Islet precursor cell (in vitro differentiated cells): ENCODE measurements at regions not wholly inside any gene's neighbourhood (a gene's known extent, or its start where the extent isn't known, plus 50 kb on each side); places are given as distances from the start of the nearest gene placed in this dataset.

Experiments used
- DNase-seq: peaks from one replicate; pipeline ENCODE4 v3.0.0-alpha.2; 2018

GRCh38 chr12:105716621-105717020, 386.1 kb downstream of the C12orf75 start:
- DNase-seq = no peak

DNA sequence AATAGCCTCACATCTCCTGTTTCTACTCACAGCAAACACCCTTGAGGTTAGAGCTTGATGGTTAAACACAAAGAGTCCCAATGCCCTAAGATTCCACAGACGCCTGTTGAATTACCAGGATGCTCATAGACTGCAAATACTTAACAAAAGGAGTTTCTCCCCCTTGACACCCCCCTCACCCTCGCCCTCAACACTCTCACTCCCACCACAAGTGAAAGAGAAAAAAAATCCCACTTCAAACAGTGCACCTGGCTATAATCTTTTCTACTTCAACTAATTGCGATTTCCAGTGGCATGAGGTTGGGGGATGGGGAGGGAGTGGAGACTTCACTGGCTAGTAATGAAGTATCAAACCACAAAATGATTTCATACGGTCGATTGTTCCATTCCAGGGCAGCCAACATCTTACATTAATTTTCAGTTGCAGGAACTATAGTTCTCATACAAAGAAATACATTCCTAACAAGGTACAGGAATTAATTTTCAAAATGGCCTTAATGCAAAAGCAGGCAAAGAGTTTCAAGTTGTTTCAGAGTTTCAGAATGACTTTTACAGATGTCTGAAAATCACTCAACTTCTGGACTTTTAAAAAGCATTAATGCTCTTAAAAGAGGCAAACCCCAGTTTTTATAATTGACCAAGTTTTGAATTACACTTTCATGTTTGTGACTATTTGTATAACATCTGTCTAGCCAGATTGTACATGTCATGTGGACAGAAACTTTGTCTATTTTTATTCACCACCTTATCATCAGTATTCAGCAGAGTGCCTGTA, 390.7 kb downstream of the C12orf75 start:
- no peak for DNase-seq

DNA sequence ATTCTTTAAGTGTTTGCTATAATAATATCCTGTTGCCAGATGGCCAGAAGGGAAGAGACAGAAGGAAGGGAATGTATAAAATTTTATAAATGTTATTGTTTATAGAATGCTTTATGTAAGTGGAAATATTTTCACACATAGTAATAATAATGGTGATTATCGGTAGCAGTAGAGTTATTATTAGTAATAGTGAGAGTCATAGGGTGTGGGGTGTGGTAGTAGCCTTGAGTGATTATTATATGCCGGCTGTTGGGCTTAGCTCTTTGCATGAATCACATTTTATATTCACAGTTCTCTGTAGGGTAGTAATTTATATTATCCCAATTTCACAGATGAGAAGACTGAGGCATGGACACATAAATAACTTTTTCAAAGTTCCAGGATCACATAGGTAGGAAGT, 391.4 kb downstream of the C12orf75 start:
- DNase-seq = no peak

GRCh38 chr12:105723066-105723465, 392.6 kb downstream of the C12orf75 start:
- DNase-seq = no peak

GRCh38 chr12:105723494-105723893, 393.0 kb downstream of the C12orf75 start:
- no peak for DNase-seq

DNA sequence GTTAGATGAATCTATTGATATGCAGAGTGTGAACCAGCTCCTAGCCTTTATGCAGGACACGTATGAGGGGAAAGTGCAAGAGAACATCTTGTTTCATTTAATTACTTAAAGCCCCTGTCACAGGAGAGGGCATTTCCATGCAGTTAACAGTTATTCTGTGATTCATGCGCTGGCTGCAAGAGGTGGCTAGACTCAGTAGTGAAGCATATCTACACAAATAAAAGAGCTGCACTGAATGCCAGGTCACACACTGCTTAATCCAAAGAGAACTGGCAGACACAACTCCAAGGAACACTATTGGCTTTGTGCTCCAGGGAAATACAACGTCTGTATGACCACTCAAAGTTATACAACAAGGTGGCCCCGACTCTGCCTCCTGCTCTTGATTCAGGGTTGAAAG, 394.1 kb downstream of the C12orf75 start:
- no peak for DNase-seq

- no peak for DNase-seq
Measured at GRCh38 chr12:105725054-105725453, 394.6 kb downstream of the C12orf75 start.

GRCh38 chr12:105729181-105729771, 398.8 kb downstream of the C12orf75 start:
- no peak for DNase-seq

- DNase-seq = no peak
Measured at GRCh38 chr12:105729926-105730325, 399.4 kb downstream of the C12orf75 start.

- DNase-seq = no peak
Measured at GRCh38 chr12:105733579-105733978, 403.1 kb downstream of the C12orf75 start.

DNA sequence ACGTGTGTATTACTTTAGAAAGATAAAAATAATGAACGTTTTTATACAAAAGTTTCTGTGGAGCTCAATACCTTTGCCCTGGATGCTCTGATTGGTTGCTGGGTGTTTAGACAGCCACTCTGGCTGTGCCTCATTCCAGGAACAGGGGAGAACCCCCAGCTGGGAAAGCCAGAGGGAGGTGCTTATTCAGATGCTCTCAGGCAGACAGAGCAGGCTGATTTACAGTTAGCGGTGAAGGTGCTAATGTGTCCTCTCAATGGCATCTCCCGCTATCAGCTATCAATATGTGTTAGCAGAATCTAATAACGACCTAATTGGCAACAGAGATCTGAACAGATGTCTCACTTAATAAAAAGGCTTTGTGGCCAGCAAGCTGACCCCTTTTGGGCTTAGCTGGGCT, 402.3 kb downstream of the NUAK1 start:
- peak; percentile 63 for DNase-seq

GRCh38 chr12:105738051-105738450, 400.7 kb downstream of the NUAK1 start:
- no peak for DNase-seq

DNA sequence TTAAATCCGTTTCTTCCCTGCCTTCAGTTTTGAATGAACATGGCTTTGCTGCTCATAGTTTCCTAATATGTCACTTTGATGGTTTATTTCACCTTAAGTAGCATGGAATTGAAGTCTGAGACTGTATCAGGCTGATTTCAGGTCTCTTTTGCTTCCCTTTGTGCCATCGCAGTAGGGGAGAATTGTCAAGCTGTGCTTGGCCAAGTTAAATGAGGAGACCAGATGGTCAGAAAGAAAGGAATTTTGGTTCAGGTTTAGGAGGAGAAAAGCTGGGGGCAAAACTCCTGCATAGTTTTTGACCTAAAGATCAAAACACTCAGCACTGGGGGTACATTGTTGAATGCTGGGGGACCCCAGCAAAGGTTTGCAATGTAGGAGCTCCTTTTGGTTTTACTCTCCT, 398.4 kb downstream of the NUAK1 start:
- no peak for DNase-seq

DNA sequence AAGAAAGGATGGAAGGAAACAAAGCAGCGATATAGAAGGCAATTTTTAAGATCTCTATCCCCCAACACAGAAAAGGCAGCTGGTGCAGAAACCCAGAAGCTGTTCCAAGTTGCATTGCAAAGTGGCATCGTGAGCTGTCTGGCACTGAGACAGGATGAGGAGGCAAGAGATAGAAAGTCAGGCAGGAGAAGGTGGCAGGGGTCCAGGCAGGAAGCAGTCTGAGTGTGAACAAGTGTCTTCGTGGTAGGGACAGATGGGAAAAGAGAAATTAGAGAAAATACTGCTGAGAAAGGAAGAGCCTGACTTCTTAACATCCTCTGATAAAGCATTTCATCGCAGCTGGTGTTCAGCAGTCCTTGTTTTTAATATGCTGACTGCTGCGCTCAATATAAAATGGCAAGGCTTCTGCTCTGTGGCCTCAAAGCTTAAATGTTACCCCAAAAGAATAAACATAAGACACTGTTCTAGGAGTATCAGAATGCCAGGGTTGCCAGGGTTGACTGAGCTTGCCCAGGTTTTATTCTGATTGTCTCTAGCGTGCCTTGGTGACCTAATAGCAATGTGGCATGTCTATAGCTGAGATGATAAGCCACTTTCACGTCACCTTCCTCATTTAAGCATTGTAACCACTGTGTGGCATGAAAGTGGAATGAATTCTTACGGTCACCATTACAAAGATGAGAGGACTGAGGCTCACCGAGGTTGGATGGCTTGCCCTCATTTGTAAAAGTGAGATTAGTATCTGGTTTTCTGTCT, 397.6 kb downstream of the NUAK1 start:
- DNase-seq = no peak

- no peak for DNase-seq
Measured at GRCh38 chr12:105741786-105742566, 396.8 kb downstream of the NUAK1 start.

- no peak for DNase-seq
Measured at GRCh38 chr12:105742567-105742874, 396.2 kb downstream of the NUAK1 start.

DNA sequence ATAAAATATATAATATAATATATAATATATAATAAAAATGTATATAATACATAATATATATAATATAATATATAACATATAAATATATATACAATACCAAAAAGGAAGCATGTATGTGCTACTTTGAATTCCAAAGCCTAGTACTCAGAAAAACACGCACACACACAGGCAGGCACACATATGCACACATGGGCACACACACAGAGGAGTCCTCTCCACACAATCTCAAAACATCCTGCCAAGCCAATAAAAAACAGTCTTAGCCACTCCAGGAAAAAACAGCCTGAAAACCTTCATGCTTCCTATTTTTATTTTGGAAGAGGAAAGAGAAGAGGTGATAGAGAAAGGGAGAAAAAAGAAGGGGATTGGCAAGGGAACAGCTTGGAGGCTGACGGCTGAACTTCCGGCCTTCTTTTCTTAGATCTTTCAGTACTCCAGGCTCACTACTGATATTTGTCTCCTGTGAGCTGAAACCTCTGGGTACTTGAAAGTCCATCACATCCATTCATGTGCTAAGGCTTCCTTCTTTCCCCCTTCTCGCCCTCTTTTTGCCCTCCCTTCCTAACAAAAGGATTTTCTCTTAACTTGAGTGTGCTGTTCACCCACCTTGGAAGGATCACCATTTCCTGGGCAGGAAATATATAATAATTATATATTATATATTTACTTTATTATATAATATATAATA, 394.2 kb downstream of the NUAK1 start:
- no peak for DNase-seq

DNA sequence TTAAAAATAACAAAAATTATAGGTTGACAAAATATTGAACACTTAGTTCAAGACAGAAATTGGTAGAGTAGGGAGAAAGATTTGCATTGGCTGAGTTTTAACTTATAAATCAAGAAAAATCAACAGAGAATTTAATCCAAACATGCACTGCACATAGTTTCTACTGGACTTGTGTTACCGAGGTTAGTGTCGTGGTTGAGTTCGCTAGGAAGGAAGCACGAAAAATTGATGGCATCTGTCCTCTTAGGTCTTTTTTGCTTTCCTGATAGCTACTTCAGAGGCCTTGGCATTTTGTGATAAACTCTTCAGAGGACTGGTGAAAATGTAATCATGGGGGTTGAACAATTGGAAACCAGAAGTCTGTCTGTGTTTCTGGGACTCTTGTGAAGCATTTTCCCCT, 392.9 kb downstream of the NUAK1 start:
- no peak for DNase-seq

GRCh38 chr12:105748806-105749600, 389.8 kb downstream of the NUAK1 start:
- DNase-seq = no peak

- peak; percentile 25 for DNase-seq
Measured at GRCh38 chr12:105750096-105750495, 388.7 kb downstream of the NUAK1 start.

- DNase-seq = peak; percentile 22
Measured at GRCh38 chr12:105754313-105754712, 384.4 kb downstream of the NUAK1 start.

- peak; percentile 12 for DNase-seq
Measured at GRCh38 chr12:105756961-105757360, 381.8 kb downstream of the NUAK1 start.
